ENCODE measurements at regions not wholly inside any gene's neighbourhood (a gene's known extent, or its start where the extent isn't known, plus 50 kb on each side); places are given as distances from the start of the nearest gene placed in this dataset.

DNA sequence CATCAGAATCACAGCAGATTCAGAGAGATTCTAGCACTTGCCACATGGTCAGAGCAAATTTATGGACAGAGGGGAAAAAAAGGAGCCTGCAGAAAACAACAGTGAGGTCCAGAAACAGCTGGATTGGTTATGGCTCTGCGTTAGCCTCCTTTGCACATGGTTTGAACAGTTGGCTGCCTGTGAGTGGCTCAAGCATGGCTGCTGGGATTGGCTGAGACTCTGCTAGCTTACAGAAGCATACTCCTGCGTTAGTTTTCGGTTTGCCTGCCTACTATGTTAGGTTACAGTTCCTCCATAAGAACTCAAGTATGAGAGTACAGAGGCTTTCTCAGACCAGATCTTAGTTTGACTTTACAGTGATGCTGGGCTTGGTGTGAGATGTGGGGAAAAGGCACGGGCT lies 80.7 kb upstream of the WDR11 start (continued):
- TF ChIP-seq, protein P1, sequence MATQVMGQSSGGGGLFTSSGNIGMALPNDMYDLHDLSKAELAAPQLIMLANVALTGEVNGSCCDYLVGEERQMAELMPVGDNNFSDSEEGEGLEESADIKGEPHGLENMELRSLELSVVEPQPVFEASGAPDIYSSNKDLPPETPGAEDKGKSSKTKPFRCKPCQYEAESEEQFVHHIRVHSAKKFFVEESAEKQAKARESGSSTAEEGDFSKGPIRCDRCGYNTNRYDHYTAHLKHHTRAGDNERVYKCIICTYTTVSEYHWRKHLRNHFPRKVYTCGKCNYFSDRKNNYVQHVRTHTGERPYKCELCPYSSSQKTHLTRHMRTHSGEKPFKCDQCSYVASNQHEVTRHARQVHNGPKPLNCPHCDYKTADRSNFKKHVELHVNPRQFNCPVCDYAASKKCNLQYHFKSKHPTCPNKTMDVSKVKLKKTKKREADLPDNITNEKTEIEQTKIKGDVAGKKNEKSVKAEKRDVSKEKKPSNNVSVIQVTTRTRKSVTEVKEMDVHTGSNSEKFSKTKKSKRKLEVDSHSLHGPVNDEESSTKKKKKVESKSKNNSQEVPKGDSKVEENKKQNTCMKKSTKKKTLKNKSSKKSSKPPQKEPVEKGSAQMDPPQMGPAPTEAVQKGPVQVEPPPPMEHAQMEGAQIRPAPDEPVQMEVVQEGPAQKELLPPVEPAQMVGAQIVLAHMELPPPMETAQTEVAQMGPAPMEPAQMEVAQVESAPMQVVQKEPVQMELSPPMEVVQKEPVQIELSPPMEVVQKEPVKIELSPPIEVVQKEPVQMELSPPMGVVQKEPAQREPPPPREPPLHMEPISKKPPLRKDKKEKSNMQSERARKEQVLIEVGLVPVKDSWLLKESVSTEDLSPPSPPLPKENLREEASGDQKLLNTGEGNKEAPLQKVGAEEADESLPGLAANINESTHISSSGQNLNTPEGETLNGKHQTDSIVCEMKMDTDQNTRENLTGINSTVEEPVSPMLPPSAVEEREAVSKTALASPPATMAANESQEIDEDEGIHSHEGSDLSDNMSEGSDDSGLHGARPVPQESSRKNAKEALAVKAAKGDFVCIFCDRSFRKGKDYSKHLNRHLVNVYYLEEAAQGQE (IDR thresholded peaks at IDR 0.05; ENCODE audit: low read depth, low read length) = no peak
- TF ChIP-seq MEF2B (IDR thresholded peaks at IDR 0.05; ENCODE audit: partially characterized antibody, poor library complexity, severe bottlenecking) (no peak), ZBED1 (IDR thresholded peaks at IDR 0.05; ENCODE audit: borderline replicate concordance) (no peak), BCL11A (IDR thresholded peaks at IDR 0.05; ENCODE audit: low read depth, low read length) (no peak), NRF1 (conservative IDR thresholded peaks at IDR 0.05; ENCODE audit: low read depth, low read length) (no peak), EP300 (IDR thresholded peaks at IDR 0.05; ENCODE audit: borderline replicate concordance in 1 of 2, control insufficient read depth in 1 of 2, low read depth in 2 of 2, low read length in 2 of 2) (no peak)
- TF ChIP-seq, protein P2, sequence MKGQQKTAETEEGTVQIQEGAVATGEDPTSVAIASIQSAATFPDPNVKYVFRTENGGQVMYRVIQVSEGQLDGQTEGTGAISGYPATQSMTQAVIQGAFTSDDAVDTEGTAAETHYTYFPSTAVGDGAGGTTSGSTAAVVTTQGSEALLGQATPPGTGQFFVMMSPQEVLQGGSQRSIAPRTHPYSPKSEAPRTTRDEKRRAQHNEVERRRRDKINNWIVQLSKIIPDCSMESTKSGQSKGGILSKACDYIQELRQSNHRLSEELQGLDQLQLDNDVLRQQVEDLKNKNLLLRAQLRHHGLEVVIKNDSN (IDR thresholded peaks at IDR 0.05; ENCODE audit: borderline replicate concordance, extremely low read length, insufficient read depth, low read depth, low read length) = no peak
- TF ChIP-seq, protein P3, sequence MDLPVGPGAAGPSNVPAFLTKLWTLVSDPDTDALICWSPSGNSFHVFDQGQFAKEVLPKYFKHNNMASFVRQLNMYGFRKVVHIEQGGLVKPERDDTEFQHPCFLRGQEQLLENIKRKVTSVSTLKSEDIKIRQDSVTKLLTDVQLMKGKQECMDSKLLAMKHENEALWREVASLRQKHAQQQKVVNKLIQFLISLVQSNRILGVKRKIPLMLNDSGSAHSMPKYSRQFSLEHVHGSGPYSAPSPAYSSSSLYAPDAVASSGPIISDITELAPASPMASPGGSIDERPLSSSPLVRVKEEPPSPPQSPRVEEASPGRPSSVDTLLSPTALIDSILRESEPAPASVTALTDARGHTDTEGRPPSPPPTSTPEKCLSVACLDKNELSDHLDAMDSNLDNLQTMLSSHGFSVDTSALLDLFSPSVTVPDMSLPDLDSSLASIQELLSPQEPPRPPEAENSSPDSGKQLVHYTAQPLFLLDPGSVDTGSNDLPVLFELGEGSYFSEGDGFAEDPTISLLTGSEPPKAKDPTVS (IDR thresholded peaks at IDR 0.05; ENCODE audit: low read depth, low read length) = no peak
- TF ChIP-seq, protein P4, sequence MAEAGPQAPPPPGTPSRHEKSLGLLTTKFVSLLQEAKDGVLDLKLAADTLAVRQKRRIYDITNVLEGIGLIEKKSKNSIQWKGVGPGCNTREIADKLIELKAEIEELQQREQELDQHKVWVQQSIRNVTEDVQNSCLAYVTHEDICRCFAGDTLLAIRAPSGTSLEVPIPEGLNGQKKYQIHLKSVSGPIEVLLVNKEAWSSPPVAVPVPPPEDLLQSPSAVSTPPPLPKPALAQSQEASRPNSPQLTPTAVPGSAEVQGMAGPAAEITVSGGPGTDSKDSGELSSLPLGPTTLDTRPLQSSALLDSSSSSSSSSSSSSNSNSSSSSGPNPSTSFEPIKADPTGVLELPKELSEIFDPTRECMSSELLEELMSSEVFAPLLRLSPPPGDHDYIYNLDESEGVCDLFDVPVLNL (IDR thresholded peaks at IDR 0.05; ENCODE audit: low read depth, low read length) = no peak
- TF ChIP-seq, protein P5, sequence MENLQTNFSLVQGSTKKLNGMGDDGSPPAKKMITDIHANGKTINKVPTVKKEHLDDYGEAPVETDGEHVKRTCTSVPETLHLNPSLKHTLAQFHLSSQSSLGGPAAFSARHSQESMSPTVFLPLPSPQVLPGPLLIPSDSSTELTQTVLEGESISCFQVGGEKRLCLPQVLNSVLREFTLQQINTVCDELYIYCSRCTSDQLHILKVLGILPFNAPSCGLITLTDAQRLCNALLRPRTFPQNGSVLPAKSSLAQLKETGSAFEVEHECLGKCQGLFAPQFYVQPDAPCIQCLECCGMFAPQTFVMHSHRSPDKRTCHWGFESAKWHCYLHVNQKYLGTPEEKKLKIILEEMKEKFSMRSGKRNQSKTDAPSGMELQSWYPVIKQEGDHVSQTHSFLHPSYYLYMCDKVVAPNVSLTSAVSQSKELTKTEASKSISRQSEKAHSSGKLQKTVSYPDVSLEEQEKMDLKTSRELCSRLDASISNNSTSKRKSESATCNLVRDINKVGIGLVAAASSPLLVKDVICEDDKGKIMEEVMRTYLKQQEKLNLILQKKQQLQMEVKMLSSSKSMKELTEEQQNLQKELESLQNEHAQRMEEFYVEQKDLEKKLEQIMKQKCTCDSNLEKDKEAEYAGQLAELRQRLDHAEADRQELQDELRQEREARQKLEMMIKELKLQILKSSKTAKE (IDR thresholded peaks at IDR 0.05; ENCODE audit: low read depth, poor library complexity, severe bottlenecking) = no peak

Data from GM12878 (cell line).